COLO829 (cell line): ENCODE measurements at regions not wholly inside any gene's neighbourhood (a gene's known extent, or its start where the extent isn't known, plus 50 kb on each side); places are given as distances from the start of the nearest gene placed in this dataset.

Experiments used
- DNase-seq: peaks from one replicate; pipeline ENCODE4 v3.0.0; 2012; ENCODE audit warnings: low spot score

GRCh38 chr1:98032958-98033357 is 112.1 kb upstream of the DPYD start:
- DNase-seq: no peak

- DNase-seq: no peak
These were observed 110.1 kb upstream of the DPYD start for GRCh38 chr1:98030976-98031375.

DNA sequence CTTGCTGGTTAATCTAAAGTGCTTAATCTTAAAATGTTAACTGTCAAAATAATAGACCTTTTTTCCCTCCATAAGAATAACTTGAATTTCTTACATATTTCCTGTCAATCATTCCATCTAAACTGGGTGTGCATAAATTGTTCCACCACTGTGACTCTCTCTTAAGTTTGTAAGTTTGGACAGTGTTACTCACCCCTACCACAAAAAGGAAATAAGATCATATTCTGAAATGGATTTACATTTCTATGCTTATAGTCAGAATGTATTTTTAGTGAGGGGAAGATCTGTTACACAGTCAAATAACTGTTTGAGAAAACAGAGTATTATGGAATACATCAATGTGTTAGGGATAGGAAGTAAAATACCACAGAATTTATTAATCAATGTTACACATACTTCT is 109.6 kb upstream of the DPYD start:
- no peak for DNase-seq

DNA sequence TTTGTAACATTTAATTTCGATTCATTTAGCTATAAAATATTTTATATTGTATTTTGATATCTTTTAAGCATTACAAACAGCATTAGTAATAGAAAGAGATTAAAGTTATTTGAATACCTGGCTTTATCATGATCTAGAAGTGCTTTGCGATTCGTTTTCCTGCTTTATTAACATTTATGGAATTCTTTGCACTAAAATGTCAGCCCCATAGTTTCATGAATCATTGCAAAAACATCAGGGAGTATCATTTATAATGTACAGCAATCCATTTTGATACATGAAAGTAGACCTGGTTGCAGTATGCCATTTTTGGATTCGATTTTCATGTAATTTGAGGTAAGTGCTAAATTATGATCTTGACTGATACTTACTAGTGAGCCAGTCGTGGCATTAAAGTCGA is 108.0 kb upstream of the DPYD start:
- DNase-seq: no peak

DNA sequence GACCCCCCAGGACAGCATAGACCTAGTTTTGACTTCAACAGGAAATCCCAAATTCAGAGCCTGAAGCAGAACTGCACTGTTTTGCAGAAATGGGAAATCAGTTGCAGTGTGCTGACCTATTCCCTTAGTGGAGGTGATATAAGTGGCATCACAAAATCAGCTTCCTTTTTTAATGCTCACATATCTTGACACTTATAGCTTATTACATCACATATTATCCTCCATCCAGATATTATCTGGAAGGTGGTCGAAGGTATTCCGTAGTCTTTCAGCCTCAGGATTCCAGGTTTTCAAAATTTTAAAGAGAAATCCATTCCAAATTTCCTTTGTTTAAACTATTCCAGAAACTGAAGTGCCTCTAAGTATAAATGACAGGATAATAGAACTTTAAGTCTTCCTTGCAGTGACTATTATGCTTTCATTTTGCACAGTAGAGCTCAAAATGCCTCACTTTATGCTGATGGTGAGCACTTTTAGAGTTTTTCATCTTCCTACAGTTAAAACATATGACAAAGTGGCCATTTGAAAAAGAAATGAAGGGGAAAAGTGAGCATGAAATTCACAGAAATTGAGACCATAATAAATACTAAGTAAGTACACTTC is 106.4 kb upstream of the DPYD start:
- DNase-seq: no peak

DNA sequence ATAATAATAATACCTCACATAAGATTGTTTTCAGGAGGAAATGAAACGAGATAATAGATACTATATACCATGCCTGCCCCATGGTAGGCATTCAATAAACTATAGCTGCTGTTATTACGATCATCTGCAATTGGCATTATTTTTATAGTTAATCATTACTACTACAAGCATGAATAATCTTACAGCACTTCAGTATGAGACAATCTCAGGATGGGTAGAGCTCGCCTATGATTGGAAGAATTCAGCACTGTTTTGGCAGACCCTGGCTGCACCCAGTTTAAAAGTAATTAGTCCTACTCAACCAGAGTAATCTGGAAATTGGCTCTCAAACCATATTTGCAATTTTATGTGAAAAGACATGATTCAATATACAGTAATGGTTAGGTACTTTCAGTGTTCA is 105.0 kb upstream of the DPYD start:
- no peak for DNase-seq

DNA sequence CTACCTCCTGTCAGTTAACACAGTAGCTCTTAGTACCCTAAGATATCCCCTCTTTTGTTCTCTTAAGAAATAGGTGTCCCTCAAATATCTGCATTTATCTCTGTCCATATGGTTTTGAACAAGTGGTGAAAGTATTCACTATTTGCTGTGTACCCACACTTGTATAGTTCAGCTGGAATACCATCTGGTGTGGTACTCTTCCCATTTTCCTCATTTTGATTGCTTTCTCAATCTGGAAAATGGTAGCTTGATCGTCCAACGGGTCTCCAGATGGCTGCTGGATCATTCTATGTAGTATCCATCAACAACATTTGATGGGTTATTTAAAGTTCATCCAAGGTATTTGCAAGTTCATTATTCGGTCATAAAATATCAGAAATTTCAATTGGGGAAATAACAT is 100.3 kb upstream of the DPYD start:
- no peak for DNase-seq

DNA sequence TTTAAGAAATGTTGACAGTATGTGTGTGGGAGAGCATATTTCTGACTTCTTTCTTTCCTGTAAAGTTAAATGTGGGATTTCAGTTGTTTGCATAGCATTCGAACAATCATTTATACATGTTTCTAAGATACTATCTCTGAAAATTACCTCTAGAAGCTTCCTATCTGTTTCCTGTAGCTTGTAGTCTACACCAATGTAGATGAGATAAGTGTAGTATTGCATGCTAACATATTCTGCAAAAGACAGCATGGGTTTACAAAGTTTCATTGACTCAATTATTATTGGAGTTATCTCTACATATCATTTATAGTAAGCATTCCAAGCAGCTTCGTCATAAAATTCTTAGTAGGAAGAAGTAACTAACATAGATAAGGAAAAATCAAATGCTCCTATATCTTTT is 98.9 kb upstream of the DPYD start:
- DNase-seq: no peak

- DNase-seq: no peak
These were observed 97.2 kb upstream of the DPYD start for GRCh38 chr1:98018074-98018473.

DNA sequence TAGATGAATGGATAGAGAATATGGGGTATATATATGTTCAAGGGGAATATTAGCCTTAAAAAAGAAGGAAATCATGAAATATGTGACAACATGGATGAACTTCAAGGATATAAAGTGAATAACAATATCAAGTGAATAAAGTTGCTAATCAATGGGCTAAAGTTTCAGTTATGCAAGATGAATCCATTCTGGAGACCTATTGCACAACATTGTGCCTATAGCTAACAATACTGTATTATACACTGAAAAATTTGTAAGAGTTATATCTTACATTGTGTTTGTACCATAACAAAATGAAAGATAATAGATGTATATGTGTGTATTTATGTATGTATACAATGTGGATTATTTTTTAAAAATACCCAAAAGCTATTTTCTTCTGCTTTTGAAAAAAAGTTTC is 96.3 kb upstream of the DPYD start:
- DNase-seq: no peak

DNA sequence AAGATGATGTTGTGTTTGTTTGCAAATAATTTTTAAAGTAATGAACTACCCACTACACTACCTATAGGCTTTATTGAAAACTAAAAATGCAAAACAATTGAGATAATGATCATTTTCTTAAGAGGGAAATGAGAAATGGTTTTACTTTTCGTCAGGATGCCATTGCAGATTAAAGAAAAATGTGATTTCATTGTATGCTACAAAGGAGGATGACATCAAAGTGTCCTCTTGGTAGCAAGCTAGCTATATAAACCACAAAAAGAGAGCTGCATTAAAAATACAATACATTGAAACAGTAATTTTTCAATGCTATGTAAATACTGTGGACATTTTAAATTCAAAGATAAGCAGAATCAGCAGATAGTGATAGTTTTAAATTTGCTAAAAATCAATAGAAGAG is 87.5 kb upstream of the DPYD start:
- DNase-seq: no peak

DNA sequence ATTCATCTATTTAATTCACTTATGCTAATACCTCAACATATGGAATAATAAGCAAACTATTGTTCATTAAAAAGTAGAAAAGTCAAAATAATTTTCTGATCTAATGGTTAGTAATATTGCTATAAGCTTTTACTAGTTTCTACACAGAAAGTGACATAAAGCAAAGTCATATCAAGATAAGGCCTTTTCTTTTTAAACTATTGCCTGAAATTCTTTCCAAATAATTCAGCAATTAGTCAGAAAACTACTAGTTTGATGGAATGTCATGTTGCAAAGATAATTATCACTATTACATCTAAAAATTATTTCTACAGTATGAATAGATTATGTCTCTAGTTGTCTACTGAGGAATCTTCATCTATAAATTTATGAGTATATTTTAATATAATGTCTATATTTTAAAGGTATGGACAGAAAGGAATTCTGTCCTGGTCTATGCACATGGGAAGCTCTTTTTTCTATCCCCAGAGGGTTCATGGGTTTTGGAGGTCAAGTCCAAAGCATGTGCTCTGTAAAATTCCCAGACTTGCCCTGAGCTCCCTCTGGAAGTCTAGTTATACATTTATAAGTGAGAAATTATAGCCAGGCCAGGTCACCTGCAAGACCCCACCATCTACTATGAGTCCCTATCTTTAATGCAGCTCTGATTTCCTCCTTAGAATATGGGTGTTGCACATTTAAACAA is 84.6 kb upstream of the DPYD start:
- DNase-seq: no peak

GRCh38 chr1:98003442-98003841 is 82.6 kb upstream of the DPYD start:
- DNase-seq: no peak

DNA sequence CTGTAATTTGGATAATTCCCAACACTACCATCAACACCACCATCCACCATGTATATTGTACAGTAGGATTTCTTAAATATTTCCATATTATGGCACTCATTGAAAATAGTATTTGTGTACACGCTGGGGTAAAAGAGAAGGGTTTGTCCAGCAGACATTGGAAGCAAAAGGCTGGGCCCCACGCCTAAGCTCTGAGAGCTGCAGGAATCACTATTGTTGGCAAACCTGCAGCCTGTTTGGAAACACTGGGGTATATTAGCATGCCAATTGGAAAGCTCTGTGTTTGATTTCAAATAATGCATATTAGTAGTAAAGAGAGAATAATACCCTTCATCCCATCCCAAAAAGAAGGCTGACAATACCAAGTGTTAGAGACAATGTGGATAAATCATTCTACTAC is 81.5 kb upstream of the DPYD start:
- no peak for DNase-seq

DNA sequence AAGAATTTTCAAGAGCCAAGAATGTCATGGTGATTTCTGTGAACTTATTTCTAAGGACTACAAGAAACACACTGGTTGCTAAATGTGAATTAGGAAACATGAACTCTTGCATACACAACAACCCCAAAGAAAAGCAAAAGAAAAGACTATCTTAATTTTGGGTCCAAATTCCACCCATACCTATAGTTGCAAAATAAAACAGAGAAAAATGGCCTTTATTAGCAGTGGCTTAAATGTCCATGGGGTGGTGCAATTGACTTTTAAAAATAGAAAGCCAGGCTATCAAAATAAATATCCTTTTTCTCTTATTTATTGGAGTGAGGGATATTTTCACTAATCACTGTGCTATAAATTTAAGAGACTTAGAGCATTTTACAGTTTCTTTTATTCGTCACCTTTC is 80.9 kb upstream of the DPYD start:
- no peak for DNase-seq

GRCh38 chr1:97999320-97999719 is 78.5 kb upstream of the DPYD start:
- DNase-seq: no peak

DNA sequence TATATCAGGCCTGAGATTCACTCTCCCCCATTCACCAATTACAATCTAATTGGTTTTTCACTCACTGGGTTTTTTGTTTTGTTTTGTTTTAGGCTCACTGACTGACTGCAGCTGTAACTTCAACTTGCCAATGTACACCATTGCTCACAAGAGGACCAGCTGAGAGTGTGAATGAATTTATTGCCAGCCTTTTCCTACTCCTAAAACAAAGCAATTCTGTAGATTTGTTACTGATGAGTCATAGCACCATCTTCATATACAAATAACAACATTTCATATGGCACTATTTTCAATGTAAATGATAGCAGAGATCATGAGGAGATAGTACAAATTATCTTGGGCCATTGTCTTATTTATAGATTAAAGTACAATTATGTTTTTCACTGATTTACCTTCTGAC is 76.0 kb upstream of the DPYD start:
- DNase-seq: no peak

GRCh38 chr1:97989094-97989680 is 68.4 kb upstream of the DPYD start:
- no peak for DNase-seq

DNA sequence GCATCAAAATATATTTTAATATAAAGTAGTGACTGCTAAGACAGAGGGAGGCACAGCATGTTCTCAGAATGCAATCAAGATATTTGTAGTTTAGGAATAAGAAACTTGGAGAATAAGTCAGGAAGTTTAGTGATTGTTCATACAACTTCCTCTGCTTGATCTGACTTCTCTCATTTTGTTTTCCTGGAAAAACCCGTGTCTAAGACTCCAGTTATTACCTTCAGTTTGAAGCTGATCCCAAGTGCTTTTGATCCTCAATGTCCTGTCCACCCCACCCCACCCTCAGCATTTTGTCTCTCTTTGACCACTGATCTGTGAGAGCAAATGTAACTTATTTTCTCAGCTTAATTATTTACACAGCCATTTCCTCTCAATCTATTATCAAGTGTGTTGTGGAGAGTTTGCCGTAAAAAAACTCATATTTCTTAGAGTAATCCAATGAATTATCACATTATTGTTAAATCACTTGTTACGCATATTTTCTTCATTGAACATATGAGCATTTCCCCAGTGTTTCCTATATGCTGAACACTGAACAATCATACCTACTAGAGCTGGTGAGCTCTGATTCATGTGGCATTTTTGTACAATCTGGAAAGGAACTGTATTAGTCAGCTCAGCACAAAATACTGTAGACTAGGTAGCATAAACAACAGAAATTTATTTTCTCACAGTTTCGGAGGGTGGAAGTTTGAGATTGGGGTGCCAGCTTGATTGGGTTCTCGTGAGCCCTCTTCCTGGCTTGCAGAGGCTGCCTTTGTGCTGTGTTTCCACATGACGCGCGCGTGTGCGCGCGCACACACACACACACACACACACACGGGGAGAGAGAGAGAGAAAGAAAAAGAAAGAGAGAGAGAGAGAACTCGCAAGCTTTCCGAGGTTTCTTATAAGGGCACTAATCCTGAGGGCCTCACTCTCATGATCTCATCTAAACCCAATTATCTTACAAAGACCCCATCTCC is 65.5 kb upstream of the DPYD start:
- no peak for DNase-seq

DNA sequence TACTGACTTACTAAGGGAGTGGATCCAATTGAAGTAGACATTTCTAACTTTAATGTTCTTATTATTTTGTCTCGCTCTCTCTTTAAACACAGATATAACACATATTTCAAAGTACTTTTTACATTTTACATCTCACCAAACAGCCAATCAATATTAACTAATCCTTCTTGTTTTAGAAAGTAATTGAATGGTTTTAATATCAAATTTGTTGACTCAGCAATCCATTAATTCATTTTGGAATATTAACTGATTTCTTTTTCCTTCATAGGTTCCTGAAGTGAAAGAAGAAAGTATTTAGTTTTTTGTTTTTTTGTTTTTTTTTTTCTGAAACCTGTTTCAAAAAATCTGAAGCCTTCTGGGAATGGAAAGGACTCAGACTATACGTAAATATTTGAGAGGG is 62.3 kb upstream of the DPYD start:
- DNase-seq: no peak

DNA sequence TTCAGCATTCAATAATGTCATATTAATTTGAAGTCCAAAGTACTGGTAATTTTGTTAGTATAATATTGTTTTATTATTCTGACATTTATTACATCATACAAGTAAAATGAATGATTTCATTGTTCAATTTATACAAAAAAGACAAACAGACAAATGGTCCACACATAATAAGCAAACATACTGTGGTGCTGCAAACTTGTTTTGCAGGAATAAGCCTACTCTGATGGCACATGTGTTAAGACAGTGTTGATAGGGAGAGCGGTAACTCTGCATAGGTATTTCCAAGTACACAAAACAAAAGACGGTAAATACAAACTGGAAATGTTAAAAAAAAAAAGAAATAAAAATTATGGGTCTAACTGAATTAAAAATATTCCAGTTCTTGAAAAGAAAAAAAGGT is 59.7 kb upstream of the DPYD start:
- DNase-seq: no peak

DNA sequence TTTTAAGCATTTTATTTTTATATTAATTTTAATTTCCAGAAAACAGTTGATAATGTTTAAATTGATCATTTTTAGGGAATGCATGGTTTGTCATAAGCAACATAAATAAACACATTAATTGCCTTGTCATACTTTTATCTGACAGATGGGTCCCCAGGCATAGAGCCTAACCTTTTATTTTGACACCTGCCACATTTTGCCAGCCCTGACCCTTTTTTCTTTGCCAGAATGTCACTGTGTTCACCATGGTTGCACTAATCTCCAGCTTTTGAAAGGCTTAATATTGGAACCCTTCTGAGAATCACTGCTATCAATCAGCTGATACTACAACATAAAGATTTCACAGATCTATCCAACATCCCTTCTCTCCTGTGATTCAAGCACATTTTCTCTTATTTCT is 56.0 kb upstream of the DPYD start:
- no peak for DNase-seq
